Liver (tissue), 3 donors: ENCODE measurements at regions not wholly inside any gene's neighbourhood (a gene's known extent, or its start where the extent isn't known, plus 50 kb on each side); places are given as distances from the start of the nearest gene placed in this dataset.

Source experiments
- ATF3 ChIP-seq: IDR thresholded peaks from 2 replicates; pipeline ENCODE4 v1.6.1; 2016; ENCODE audit warnings: antibody characterized with exemption
- CTCF ChIP-seq: fragments of 150-350 bp; IDR thresholded peaks from 2 replicates; pipeline ENCODE4 v1.5.1; 2017; ENCODE audit warnings: improper control_type of control experiment, low read depth, low read length; ENCODE audit not compliant: missing input control
- EGR1 ChIP-seq, 2 donors: IDR thresholded peaks; 2 replicates each; pipeline ENCODE4 v1.6.1; 2016 to 2018; ENCODE audit warnings: antibody characterized with exemption in 2 of 2, low read depth in 2 of 2
- FOXA1 ChIP-seq: IDR thresholded peaks from 2 replicates; pipeline ENCODE4 v1.6.1; 2016; ENCODE audit warnings: antibody characterized with exemption
- RXRA ChIP-seq, 2 donors: IDR thresholded peaks; 2 replicates each; pipeline ENCODE4 v1.6.1; 2017 to 2018; ENCODE audit warnings: antibody characterized with exemption in 2 of 2, mild to moderate bottlenecking in 1 of 2
- SP1 ChIP-seq: IDR thresholded peaks from 2 replicates; pipeline ENCODE4 v1.6.1; 2018; ENCODE audit warnings: antibody characterized with exemption, mild to moderate bottlenecking
- TAF1 ChIP-seq: conservative IDR thresholded peaks from 2 replicates; pipeline ENCODE4 v1.6.1; 2016; ENCODE audit warnings: antibody characterized with exemption, mild to moderate bottlenecking
- YY1 ChIP-seq: IDR thresholded peaks from 2 replicates; pipeline ENCODE4 v1.6.1; 2016; ENCODE audit warnings: antibody characterized with exemption, mild to moderate bottlenecking
- TF ChIP-seq, protein P1 (sequence below): IDR thresholded peaks from 2 replicates; pipeline ENCODE4 v1.6.1; 2016; ENCODE audit warnings: antibody characterized with exemption
- donor health status: healthy.
- donor health status: healthy.

DNA sequence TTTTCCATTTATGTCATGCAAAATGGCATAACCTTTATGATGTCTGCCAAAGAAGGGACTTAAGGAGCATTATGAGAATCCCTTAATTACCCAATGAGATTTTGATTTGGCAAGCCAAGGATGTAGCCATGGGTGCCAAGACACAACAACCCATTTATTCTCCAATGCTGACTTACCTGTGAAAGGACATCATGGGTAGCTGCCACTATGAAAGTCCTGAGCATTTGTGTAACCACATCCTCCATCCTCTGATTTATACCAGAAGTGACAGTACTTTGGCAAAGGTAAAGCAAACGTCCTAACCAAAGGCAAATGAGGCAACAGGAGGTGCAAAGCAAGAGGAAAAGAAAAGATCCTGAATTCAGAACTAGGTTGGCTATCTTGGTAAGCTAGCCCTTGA is 87.3 kb upstream of the EMCN start:
- no peak for TF ChIP-seq EGR1 (IDR thresholded peaks at IDR 0.05; ENCODE audit: low read depth in 2 of 2)
- no peak for TF ChIP-seq CTCF
- no peak for TF ChIP-seq SP1
- no peak for TF ChIP-seq YY1
- no peak for TF ChIP-seq ATF3
- TF ChIP-seq TAF1: no peak
- TF ChIP-seq RXRA (IDR thresholded peaks at IDR 0.05): no peak
- TF ChIP-seq, protein P1, sequence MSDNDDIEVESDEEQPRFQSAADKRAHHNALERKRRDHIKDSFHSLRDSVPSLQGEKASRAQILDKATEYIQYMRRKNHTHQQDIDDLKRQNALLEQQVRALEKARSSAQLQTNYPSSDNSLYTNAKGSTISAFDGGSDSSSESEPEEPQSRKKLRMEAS: no peak
- no peak for TF ChIP-seq FOXA1
